GM19240 (cell line): ENCODE measurements at regions not wholly inside any gene's neighbourhood (a gene's known extent, or its start where the extent isn't known, plus 50 kb on each side); places are given as distances from the start of the nearest gene placed in this dataset.

ENCODE experiments used
- DNase-seq: peaks from one replicate; pipeline ENCODE4 v3.0.0; 2011; ENCODE audit warnings: low spot score; ENCODE audit not compliant: insufficient read length

DNA sequence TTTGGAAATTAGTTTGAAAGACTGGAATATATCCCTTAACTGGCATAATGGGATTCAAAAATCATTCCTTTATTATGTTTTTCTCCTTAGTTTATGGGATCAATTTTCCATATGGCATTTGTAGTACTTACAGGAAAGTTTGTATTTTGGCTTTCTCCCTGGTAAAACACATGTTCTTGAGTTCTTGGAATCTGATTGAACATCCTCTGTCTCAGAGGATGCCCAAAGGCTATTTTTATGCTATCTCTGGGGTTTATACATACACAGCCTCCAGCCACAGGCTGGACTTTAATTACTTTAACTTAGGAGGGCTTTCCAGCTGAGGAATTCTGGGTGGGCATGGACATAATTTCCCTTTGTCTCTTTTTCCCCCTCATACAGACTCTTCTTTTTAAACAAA lies 236.4 kb downstream of the HGF start:
- DNase-seq, result no peak

DNA sequence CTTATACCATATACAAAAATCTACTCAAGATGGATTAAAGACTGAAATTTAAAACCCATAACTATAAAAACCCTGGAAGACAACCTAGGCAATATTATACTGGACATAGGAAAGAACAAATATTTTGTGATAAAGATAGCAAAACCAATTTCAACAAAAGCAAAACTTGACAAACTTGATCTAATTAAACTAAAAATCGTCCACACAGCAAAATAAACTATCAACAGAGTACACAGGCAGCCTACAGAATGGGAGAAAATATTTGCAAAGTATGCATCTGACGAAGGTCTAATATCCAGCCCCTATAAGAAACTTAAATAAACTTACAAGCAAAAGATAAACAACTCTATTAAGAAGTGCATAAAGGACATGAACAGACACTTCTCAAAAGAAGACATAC lies 240.1 kb downstream of the HGF start:
- no peak for DNase-seq

DNA sequence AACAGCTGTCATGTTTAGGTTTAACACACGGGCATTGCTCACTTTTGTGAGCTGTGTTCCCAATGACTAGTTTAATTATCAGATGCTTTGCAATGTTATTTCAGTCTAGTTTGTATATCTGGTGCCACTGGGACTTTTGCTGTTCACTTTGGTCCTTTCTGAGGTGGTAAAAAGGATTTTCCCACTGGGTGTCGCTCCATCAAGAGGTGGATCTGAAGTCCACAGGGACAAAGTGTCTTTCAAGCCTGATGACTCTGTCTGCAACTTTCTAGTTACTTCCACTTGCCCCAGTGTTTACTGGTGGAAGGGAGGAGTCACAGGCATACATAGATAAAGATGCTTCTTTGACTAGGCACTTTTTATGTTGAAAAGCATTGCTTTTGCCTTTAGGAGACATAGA lies 242.2 kb downstream of the HGF start:
- DNase-seq, result no peak

DNA sequence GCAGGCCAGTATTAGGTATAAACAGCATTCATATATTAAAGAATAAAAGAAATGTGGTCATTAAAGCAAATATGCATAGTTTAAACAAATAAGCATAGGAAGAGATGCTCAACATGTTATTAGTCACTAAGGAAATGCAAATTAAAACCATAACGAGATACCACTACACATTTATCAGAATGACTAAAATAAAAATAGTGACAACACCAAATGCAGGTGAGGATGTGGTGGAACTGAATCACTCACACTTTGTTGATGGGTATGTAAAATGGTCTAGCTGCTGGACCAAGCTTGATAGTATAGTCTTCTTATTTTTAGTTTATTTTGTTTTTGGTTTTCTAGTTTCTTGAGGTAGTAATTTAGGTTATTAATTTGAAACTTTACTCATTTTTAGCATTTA lies 242.9 kb downstream of the HGF start:
- DNase-seq, result no peak

DNA sequence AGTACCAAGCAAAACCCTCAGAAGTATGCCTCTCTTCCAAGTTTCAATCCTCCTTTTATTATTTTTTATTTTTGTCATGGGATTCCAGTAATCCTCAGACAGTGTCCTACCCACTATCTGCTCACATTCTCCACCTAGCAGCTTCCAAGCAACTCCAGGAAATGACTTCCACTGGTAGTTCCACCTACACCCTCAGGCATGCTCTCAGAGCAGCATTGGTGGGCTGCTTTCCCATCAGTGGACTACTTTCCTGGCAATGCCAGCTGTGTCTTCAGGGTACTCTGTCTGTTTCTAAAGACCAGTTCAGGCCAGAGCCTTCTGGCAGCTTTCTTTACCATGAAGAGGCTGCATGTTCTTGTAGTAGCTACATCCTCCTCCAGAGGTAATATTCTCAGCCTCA lies 244.0 kb downstream of the HGF start:
- DNase-seq, result no peak

DNA sequence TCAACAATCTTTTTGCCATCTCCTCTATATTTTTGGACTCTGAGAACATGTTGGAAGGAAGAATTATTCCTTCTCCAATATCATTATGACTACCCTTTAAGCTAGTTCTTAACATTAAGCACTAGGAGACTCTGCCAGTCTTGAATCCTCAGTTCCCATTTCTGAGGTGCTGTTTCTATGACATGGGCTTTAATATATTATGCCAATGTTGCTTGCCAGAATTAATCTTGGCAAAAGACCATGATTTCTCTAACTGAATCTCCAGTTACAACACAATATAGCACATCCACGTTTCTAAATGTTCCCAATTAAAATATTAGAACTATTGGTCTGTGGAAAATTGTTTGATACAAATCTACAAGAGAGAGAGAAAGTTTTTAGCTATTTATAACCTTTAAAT lies 250.0 kb downstream of the HGF start:
- no peak for DNase-seq

DNA sequence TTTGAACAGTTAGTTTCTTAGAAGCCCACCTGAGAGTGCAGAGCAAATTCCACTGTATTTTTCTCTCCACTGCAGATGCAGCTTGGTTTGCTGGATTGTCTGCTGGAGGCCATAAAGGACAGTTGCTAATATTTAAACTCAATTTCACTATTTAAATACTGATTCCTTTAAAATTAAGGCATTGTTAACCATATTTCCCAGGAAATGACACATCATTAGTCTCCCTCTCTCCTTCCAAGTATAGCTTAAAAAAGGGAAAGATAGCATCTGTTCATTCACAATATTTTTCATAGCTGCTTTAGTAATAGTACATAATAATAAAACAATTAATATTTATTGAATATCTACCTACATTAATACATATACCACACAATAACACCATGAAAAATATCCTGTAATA lies 252.9 kb downstream of the HGF start:
- DNase-seq, result no peak

DNA sequence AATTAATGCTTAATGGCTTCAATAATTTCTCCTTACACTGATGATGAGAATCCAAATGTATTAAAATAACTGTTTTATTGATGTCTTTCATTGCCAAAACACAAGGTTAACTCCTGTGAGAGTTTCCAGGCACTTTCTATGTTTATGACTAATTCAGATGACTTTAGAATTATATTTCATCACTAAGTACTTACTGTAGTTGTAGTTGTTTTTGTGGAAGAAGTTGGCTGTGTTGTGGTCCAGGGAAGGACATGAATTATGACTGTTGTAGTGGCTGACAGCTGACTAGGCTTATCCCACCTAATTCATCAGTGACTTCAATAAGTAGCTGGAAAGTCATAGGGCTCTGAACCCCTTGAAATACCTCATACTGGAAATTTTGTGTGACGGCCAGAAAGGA lies 254.8 kb downstream of the HGF start:
- DNase-seq, result no peak

DNA sequence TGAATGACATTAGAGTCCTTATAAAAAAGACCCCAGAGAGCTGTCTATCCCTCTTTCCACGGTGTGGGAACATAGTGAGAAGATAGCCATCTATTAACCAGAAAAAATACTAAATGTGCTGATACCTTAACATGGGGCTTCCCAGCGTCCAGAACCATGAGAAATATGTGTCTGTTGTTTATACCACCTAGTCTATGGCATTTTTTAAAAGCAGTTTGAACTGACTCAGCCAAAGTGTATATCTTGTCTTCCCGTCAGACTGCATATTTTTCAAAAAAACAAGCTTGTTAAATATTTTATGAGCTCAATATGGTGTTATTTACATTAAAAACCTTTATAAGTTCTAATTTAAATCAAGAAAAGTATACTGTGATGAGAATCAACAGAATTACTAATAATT lies 255.3 kb downstream of the HGF start:
- DNase-seq, result no peak

DNA sequence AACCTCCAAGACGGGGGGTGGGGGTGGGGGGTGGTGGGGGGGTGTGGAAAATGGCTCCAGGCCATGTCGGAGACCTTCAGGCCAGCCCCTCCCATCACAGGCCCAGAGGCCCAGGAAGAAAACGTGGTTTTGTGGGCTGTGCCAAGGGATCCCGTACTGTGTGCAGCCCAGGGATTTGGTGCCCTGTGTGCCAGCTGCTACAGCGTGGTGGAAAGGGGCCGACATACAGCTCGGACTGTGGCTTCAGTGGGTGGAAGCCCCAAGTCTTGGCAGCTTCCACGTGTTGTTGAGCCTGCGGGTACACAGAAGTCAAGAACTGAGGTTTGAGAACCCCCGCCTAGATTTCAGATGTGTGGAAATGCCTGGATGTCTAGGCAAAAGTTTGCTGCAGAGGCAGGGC lies 259.7 kb downstream of the HGF start:
- DNase-seq, result no peak

DNA sequence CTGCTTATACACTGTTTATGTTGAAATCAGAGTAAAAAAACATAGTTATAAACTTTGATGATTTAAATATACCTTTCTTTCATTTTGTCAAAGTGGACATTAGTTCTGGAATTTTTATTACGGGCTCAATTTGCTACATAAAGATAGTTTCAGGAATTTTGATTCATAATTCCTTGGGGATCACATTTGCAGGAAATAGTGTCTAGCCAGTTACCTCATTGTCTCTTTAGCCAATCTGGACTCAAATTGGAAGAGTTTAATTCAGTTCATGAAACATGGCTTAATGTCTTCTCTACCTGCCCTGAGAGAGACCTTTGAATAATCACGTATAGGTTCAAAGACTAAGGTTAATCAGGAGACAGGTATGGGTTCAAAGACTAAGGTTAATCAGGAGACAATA lies 262.6 kb downstream of the HGF start:
- DNase-seq, result no peak

DNA sequence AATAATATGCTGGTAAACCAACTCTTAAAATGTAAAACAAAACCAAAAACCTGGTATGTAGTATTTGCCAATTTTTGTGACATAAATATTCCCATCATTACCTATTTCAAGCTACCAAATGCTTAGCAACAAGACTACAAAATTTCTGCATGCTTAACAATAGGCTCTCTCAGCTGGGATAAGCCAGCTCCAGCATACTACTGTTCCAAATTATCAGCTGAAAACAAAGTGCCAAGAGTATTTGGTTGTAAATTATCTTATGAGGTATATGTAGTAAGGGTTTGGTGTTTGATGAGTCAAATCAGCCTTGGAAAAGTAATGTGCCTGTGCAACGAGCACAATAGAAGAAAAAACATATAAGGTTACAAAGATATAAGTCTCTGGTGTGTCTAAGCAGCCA lies 263.2 kb downstream of the HGF start:
- no peak for DNase-seq

DNA sequence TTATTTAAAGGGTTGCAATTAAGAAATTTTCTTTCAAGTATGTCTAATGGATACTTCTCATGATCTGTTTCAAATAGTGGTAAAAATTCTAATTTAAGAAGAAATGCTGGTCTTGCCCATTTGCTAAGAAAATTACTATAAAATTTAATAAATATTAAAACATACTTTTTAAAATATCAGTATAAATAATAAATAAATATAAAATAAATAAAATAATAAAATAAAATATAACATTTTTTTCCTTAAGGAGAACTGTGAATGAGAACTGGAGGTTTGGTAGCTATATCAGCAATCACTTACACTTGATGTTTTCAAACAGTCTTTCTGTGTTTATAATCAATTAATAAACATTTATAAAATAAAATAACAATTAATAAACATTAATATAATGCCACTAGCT lies 266.1 kb downstream of the HGF start:
- DNase-seq, result no peak

DNA sequence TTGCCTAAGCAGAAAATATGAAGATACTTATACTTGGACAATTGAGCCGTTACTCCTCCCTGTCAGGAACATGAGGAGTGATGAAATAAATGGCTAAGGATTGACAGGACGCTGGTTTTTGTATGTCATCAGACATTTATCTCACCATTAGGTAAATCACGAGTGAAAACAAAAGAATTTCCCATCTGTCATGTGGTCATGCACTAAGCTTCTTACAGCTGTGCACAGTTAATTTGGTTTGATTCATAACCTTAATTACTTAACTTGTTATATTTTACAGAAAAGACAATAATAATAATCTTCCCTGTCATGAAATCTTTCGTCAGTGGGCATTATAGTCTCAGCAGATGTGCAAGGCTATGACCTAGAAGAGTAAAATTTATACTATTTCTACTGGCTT lies 266.5 kb downstream of the HGF start:
- DNase-seq, result no peak

DNA sequence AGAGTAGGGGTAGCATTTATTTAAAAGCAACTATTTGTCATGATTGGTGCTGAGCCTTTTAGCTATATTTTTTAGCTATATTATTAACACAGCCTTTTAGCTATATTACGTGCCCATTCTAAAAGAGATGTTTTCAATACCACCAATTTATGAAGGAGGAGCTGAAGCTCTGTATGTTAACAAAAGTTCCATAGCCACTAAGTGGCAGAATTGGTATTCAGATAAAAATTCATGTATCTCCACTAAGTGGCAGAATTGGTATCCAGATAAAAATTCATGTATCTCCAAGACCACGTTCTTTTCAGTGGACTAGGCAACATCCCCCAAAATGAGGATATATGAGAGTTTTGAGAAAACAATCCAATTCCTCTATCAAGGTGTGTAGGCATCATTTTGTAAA lies 268.6 kb downstream of the HGF start:
- no peak for DNase-seq

DNA sequence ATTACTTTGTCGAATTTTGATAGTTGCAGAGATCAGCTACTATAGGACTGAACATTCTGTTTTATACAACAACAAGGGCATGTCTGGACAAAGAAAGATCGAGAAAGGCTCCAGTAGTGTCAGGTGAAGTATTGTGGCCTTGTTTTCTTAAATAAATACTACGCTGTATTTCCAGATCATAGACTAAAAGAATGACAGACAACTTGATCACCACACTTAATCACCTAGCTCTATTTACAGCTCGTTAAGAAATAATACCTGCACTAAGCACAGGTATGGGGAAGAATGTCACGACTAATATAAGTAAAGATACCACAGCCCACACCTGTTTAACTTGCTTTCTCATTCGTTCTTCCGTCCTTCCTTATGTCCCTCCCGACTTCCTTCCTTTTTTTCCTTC lies 269.2 kb downstream of the HGF start:
- no peak for DNase-seq

DNA sequence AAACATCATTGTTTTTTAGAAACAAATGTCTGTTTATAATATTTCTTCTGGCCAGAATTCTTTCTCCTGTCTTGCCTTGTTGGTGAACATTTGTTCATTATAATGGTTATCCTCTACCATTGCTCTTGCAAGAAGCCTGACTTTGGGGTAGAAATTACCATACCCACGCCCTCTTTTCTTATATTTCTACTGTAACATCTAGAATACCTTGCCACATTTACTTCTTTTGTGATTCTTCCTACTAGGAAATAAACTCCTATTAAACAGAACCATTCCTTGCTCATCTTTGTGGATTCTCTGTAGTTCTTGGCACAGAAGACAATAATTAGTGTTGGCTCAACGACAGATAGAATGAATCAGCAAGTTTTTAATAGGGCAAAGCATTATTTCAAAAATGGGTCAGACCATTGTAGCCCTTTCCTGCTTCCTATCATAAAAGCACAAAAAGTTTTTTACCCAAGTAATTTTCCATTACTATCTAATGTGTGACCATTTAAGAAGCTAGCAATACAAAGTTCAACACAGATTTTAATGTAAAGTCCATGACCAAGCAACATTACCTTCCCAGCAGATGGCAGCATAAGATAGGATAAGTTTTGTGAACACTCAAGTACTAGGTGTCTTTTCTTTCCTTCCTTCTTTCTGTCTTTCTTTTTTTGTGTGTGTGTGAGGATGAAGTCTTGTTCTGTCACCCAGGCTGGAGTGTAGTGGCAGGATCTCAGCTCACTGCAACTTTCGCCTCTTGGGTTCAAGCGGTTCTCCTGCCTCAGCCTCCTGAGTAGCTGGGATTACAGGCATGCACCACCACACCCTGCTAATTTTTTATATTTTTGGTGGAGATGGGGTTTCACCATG lies 270.4 kb downstream of the HGF start:
- DNase-seq, result peak; percentile 6

DNA sequence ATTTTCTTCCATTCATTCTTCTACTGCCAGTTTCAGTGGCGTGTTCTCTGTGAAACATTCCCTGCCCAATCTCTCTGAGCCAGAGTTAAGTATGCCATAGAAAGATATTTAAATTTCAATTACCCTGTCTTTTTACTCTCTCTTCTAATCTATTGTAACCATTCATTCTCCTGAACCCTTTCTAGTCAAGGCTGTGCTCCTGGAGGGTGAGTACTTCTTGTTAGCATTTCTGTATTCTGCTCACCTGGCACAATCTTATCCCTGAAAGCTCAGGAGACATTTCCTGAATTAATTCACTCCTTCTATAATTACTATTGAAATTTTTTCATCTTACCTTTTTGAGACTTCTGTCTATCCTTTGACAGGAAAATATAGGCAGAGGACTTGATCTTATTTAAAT lies 271.7 kb downstream of the HGF start:
- DNase-seq, result no peak

DNA sequence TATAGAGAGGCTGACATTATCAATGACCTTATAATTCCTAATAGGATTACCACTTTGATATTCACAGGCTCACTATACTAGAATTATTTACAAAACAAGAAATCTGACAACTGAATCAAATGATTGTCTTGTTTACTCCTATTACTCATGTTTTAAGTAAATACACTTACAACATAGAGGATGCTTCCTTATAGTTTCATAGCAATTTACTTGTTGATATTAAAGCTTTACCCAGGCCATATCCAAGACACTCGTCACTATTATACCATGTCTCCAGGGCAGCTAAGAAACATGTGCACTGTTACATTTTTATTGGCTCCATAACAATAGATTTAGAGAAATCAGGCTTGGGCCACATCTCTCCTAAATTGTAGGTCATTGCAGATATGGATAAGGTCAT lies 276.9 kb downstream of the HGF start:
- no peak for DNase-seq

DNA sequence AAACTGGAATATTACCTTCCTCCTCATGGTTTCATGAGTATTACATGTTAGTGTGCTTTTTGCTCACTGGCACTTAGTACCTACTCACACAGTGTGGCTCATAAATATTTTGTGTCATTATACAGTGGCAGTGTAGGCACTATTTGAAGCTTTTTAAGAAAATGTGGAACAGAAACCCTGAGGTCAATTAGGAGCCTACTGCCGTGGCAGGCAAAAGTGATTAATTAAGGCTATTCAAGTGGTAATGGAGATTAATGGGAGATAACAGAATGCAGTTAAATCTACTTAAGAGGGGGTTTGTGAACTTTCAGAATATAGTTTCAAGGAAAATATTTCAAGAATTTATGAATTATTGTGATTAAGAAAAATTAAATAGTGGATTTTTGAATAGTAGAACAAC lies 277.6 kb downstream of the HGF start:
- DNase-seq, result no peak

DNA sequence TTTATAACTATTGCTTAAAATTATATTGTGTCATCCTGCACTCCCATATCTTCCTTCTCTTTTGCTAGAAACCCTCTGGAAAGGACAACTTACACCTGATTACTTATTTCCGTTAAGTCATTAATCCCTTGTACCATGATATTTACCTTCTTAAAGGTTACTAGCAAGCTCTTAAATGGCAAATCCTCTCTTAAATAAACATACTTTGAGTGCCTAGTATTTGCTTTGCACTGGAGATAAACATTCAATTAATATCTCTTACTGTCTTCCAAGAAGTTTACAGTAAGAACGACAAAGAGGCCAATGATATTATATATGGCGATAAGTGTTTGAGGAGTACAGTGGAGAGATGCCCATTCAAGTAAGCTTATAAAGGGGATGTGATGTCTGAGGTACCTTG lies 278.3 kb downstream of the HGF start:
- no peak for DNase-seq

DNA sequence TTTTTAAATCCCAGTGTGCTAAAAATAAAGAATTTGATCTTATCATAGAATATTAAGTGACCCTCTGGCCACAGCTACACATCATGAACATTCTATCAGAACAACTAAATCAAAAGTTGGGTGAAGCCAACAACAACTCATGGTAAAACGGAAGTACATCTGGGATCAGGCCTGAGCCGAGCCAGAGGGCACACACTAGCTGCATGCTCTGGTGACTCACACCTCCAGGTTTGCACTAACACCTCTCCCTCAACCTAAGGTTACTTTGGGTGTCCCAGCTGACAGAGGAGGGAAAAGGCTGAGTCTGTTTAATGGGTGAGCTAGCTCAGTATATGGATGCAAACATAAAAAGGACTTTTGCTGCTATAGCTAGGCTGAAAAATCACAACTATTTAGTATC lies 281.6 kb downstream of the HGF start:
- DNase-seq, result no peak

DNA sequence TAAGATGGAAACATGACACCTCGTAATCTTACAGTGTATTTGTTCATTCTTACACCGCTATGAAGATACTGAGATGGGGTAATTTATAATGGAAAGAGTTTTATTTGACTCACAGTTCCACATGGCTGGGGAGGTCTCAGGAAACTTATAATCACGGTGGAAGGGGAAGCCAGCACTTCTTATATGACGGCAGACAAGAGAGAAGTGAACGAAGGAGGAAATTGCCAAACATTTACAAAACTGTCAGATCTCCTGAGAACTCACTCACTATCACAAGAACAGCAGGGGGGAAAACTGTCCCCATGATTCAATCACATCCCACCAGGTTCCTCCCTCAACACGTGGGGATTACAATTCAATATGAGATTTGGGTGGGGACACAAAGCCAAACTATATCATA lies 282.3 kb downstream of the HGF start:
- no peak for DNase-seq

DNA sequence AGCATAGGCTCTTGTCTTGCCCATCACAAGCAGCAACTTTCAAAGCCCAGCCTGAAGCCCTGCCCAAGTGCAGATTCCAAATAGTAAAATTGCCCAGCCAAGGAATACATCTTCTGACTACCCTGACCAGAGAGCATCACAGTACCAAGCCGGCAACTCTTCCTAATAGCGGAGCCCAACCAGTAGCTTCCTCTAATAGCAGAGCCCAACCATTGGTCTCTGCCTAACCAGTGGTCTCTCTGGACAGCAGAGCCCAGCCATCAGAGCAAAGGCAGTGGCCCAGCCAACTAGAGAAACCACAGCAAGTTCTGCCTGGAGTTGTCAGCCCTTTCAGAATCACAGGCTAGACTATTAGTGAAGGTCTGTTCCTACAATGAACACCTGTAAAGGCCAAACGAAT lies 285.6 kb downstream of the HGF start:
- no peak for DNase-seq
